CD4-positive, alpha-beta T cell (primary cell): ENCODE measurements at regions not wholly inside any gene's neighbourhood (a gene's known extent, or its start where the extent isn't known, plus 50 kb on each side); places are given as distances from the start of the nearest gene placed in this dataset.

Experiments used
- ATAC-seq: fragments of 200-7000 bp; cut with Tn5 transposase; one replicate; pipeline ENCODE4 v1.10.0; 2022; ENCODE audit warnings: mild to moderate bottlenecking; ENCODE audit not compliant: poor library complexity
- CTCF ChIA-PET: fragments of 350-600 bp; sonication (Branson Sonifier 250); formaldehyde crosslinking; loops from one replicate; lab custom pipeline; 2021; ENCODE audit warnings: antibody characterized with exemption, inconsistent platforms; lab: Charles Lee
- POLR2A ChIA-PET: fragments of 350-600 bp; sonication (Branson Sonifier 250); formaldehyde crosslinking; loops from one replicate; lab custom pipeline; 2021; ENCODE audit warnings: antibody characterized with exemption, inconsistent platforms; lab: Charles Lee
- DNase-seq, 14 experiments: peaks; one replicate each; pipeline ENCODE4 v3.0.0-alpha.2; 2013 to 2020; ENCODE audit warnings: mixed read lengths in 2 of 14
- H3K27ac ChIP-seq, 2 donors: one replicate each; pipeline versions ENCODE4 v1.5.1 to v1.7.0; 2013; ENCODE audit warnings: low read length in 2 of 2, low read depth in 1 of 2, mild to moderate bottlenecking in 1 of 2
- H3K27me3 ChIP-seq, 2 experiments: 1 replicate in 1 of 2; 2 replicates in 1 of 2; pipeline versions ENCODE4 v1.6.1 to v1.7.0; 2013; ENCODE audit warnings: low read length in 2 of 2, control low read depth in 1 of 2, mild to moderate bottlenecking in 1 of 2, moderate library complexity in 1 of 2; ENCODE audit not compliant: insufficient read depth in 2 of 2, control insufficient read depth in 1 of 2
- H3K36me3 ChIP-seq: one replicate; pipeline ENCODE4 v1.6.1; 2013; ENCODE audit warnings: low read length, control low read depth; ENCODE audit not compliant: insufficient read depth
- H3K4me1 ChIP-seq: one replicate; pipeline ENCODE4 v1.6.1; 2013; ENCODE audit warnings: low read length, control low read depth; ENCODE audit not compliant: insufficient read depth
- H3K4me3 ChIP-seq: one replicate; pipeline ENCODE4 v1.5.1; 2013; ENCODE audit warnings: mild to moderate bottlenecking, low read length, moderate library complexity
- H3K9me3 ChIP-seq, 2 experiments: 1 replicate in 1 of 2; 2 replicates in 1 of 2; pipeline versions ENCODE4 v1.6.1 to v1.7.0; 2013; ENCODE audit warnings: low read length in 2 of 2, mild to moderate bottlenecking in 2 of 2, control low read depth in 1 of 2, moderate library complexity in 1 of 2; ENCODE audit not compliant: control insufficient read depth in 1 of 2, insufficient read depth in 1 of 2
- H3K27ac Mint-ChIP-seq: one replicate; pipeline ENCODE4 v1.8.0; 2020; ENCODE audit warnings: mixed read lengths
- H3K27me3 Mint-ChIP-seq: one replicate; pipeline ENCODE4 v1.8.0; 2021; ENCODE audit warnings: mixed read lengths
- H3K36me3 Mint-ChIP-seq: one replicate; pipeline ENCODE4 v1.8.0; 2021; ENCODE audit warnings: low read depth, mixed read lengths
- H3K4me1 Mint-ChIP-seq: one replicate; pipeline ENCODE4 v1.8.0; 2021; ENCODE audit warnings: low read depth, mixed read lengths
- H3K4me3 Mint-ChIP-seq: one replicate; pipeline ENCODE4 v1.8.0; 2020; ENCODE audit warnings: mild to moderate bottlenecking, mixed read lengths
- H3K9me3 Mint-ChIP-seq: one replicate; pipeline ENCODE4 v1.8.0; 2020; ENCODE audit warnings: mixed read lengths
- CTCF ChIP-seq: fragments of 200-600 bp; IDR thresholded peaks from one replicate; pipeline ENCODE4 v1.8.0; 2022; ENCODE audit warnings: antibody characterized with exemption, mild to moderate bottlenecking
- intact Hi-C, 2 experiments: fragments of 100-400 bp; cut with DNase I in 1 of 2; cut with micrococcal nuclease in 1 of 2; formaldehyde crosslinking; loops; one replicate each; pipeline versions ENCODE4 v1.15.1 to v1.9.0; 2023 to 2025; cut with DNase I, micrococcal nuclease

GRCh38 chr14:75368333-75368732 lies 59.5 kb upstream of the JDP2 start:
- Histone ChIP-seq H3K27me3 (no peaks in the 10 kb centered on the region), H3K4me3 (no peak overlapping the region), H3K27ac (no peak overlapping the region), H3K9me3 (no peaks in the 10 kb centered on the region), H3K4me1 (no peaks in the 10 kb centered on the region), H3K36me3 (no peaks in the 10 kb centered on the region)
- CTCF ChIA-PET = no interaction called here
- Mint-ChIP-seq H3K9me3 (no peaks in the 10 kb centered on the region), H3K27ac (no peak overlapping the region), H3K27me3 (peaks cover 10% of the 10 kb centered on the region), H3K36me3 (no peaks in the 10 kb centered on the region), H3K4me1 (no peaks in the 10 kb centered on the region), H3K4me3 (no peak overlapping the region)
- DNase-seq (no peak), ATAC-seq (no peak)
- POLR2A ChIA-PET = no interaction called here
- TF ChIP-seq CTCF = no peak
- intact Hi-C loops = no loop called here

DNA sequence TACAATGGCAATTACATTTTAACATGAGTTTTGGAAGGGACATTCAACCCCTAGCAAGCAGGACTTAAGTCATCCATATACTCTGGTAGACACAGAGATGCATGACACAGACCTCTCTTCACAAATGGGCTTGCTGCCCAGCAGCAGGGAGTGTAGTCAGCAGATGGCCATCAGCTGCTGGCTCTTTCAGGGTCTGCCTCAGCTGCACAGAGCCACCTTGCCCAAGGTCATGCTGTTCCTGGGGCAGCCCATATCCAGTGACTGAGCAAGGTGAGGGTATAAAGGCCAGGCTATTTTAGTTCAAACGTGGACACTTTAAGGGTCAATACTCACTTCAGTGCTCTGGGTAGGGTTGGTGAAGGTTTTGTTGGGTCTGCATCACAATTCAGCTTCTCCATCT lies 58.3 kb upstream of the JDP2 start:
- intact Hi-C loops = no loop called here
- Mint-ChIP-seq H3K27ac (no peak overlapping the region), H3K4me1 (no peaks in the 10 kb centered on the region), H3K9me3 (no peaks in the 10 kb centered on the region), H3K27me3 (peaks cover 10% of the 10 kb centered on the region), H3K36me3 (no peaks in the 10 kb centered on the region), H3K4me3 (no peak overlapping the region)
- ATAC-seq (no peak), DNase-seq (no peak)
- ChIA-PET CTCF (no interaction called here), POLR2A (no interaction called here)
- Histone ChIP-seq H3K4me3 (no peak overlapping the region), H3K27me3 (no peaks in the 10 kb centered on the region), H3K9me3 (no peaks in the 10 kb centered on the region), H3K27ac (no peak overlapping the region), H3K4me1 (no peaks in the 10 kb centered on the region), H3K36me3 (no peaks in the 10 kb centered on the region)
- no peak for TF ChIP-seq CTCF

- Mint-ChIP-seq H3K27ac (no peak overlapping the region), H3K4me3 (no peak overlapping the region), H3K9me3 (no peaks in the 10 kb centered on the region), H3K27me3 (peaks cover 10% of the 10 kb centered on the region), H3K4me1 (no peaks in the 10 kb centered on the region), H3K36me3 (no peaks in the 10 kb centered on the region)
- TF ChIP-seq CTCF = no peak
- POLR2A ChIA-PET = no interaction called here
- DNase-seq (peak in 2 of 14 experiments; percentile 10 to 16), ATAC-seq (no peak)
- H3K36me3 ChIP-seq = no peaks in the 10 kb centered on the region
- H3K9me3 ChIP-seq = no peaks in the 10 kb centered on the region
- no peak overlapping the region for H3K4me3 ChIP-seq
- no peaks in the 10 kb centered on the region for H3K27me3 ChIP-seq
- intact Hi-C loops = no loop called here
- CTCF ChIA-PET = no interaction called here
- H3K27ac ChIP-seq = no peak overlapping the region
- H3K4me1 ChIP-seq = no peaks in the 10 kb centered on the region
These were observed 57.2 kb upstream of the JDP2 start for GRCh38 chr14:75370416-75371205.
